ENCODE measurements at regions not wholly inside any gene's neighbourhood (a gene's known extent, or its start where the extent isn't known, plus 50 kb on each side); places are given as distances from the start of the nearest gene placed in this dataset.

GRCh38 chr17:13120864-13121263 is 103.0 kb upstream of the ELAC2 start:
- H3K36me3 ChIP-seq (ENCODE audit: control insufficient read depth, insufficient read depth, low read length) = no peaks in the 10 kb centered on the region
- H3K4me3 ChIP-seq (ENCODE audit: low read depth, low read length) = no peak overlapping the region
- FAIRE-seq (peak; percentile 72), DNase-seq (ENCODE audit: low read depth) (no peak)
- TF ChIP-seq CTCF (IDR thresholded peaks at IDR 0.05; ENCODE audit: insufficient read depth, low read length, severe bottlenecking) = no peak
- H3K27me3 ChIP-seq (ENCODE audit: control insufficient read depth, insufficient read depth, low read length) = no peaks in the 10 kb centered on the region

GRCh38 chr17:13118311-13118710 is 100.5 kb upstream of the ELAC2 start:
- DNase-seq (ENCODE audit: low read depth) (no peak), FAIRE-seq (no peak)
- Histone ChIP-seq H3K4me3 (ENCODE audit: low read depth, low read length) (no peak overlapping the region), H3K27me3 (ENCODE audit: control insufficient read depth, insufficient read depth, low read length) (no peaks in the 10 kb centered on the region), H3K36me3 (ENCODE audit: control insufficient read depth, insufficient read depth, low read length) (no peaks in the 10 kb centered on the region)
- TF ChIP-seq CTCF (IDR thresholded peaks at IDR 0.05; ENCODE audit: insufficient read depth, low read length, severe bottlenecking) = no peak

- FAIRE-seq (no peak), DNase-seq (ENCODE audit: low read depth) (no peak)
- no peak for TF ChIP-seq CTCF (IDR thresholded peaks at IDR 0.05; ENCODE audit: insufficient read depth, low read length, severe bottlenecking)
- no peaks in the 10 kb centered on the region for H3K36me3 ChIP-seq (ENCODE audit: control insufficient read depth, insufficient read depth, low read length)
- H3K27me3 ChIP-seq (ENCODE audit: control insufficient read depth, insufficient read depth, low read length) = no peaks in the 10 kb centered on the region
- H3K4me3 ChIP-seq (ENCODE audit: low read depth, low read length) = no peak overlapping the region
These were observed 99.8 kb upstream of the ELAC2 start for GRCh38 chr17:13117616-13118015.

- DNase-seq (ENCODE audit: low read depth) (no peak), FAIRE-seq (no peak)
- TF ChIP-seq CTCF (IDR thresholded peaks at IDR 0.05; ENCODE audit: insufficient read depth, low read length, severe bottlenecking) = peak; percentile 34
- Histone ChIP-seq H3K4me3 (ENCODE audit: low read depth, low read length) (no peak overlapping the region), H3K27me3 (ENCODE audit: control insufficient read depth, insufficient read depth, low read length) (no peaks in the 10 kb centered on the region), H3K36me3 (ENCODE audit: control insufficient read depth, insufficient read depth, low read length) (no peaks in the 10 kb centered on the region)
These were observed 96.8 kb upstream of the ELAC2 start for GRCh38 chr17:13114601-13115031.

- DNase-seq (ENCODE audit: low read depth) (no peak), FAIRE-seq (no peak)
- no peak overlapping the region for H3K4me3 ChIP-seq (ENCODE audit: low read depth, low read length)
- no peaks in the 10 kb centered on the region for H3K27me3 ChIP-seq (ENCODE audit: control insufficient read depth, insufficient read depth, low read length)
- no peaks in the 10 kb centered on the region for H3K36me3 ChIP-seq (ENCODE audit: control insufficient read depth, insufficient read depth, low read length)
- no peak for TF ChIP-seq CTCF (IDR thresholded peaks at IDR 0.05; ENCODE audit: insufficient read depth, low read length, severe bottlenecking)
These were observed 96.1 kb upstream of the ELAC2 start for GRCh38 chr17:13113821-13114525.
